ENCODE measurements at regions not wholly inside any gene's neighbourhood (a gene's known extent, or its start where the extent isn't known, plus 50 kb on each side); places are given as distances from the start of the nearest gene placed in this dataset.

DNA sequence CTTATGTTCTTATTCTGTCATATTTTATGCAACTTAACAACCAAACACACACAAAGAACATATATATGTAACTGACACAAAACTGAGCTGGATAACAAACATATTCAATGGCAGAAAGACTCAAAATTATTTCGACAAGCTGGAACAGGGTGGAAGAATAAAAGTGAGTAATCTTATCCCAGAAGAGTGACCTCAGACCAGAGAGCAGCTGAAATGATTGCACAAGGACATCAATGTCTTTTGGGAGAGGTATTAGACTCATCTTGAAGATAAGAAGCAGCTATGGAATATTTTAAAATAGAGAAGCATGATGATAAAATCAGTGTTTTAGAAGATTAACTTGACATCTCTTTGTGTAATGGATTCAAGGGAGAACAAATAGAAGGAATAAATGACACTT lies 191.6 kb upstream of the PRDM1 start:
- Mint-ChIP-seq H3K4me3 (no peak overlapping the region), H3K27ac (no peak overlapping the region), H3K9me3 (peaks cover 1% of the 10 kb centered on the region), H3K36me3 (ENCODE audit: low read depth) (no peaks in the 10 kb centered on the region), H3K27me3 (ENCODE audit: low read depth) (peaks cover 6% of the 10 kb centered on the region), H3K4me1 (ENCODE audit: low read depth) (peaks cover 11% of the 10 kb centered on the region)
- CTCF ChIA-PET = interaction anchor here (0.7 kb wide), 1 partner anchor 77 kb away, joined by 4 read pairs; no protein-coding TSS in a partner anchor
- DNase-seq = no peak
- intact Hi-C loops (cut with micrococcal nuclease) = no loop called here

DNA sequence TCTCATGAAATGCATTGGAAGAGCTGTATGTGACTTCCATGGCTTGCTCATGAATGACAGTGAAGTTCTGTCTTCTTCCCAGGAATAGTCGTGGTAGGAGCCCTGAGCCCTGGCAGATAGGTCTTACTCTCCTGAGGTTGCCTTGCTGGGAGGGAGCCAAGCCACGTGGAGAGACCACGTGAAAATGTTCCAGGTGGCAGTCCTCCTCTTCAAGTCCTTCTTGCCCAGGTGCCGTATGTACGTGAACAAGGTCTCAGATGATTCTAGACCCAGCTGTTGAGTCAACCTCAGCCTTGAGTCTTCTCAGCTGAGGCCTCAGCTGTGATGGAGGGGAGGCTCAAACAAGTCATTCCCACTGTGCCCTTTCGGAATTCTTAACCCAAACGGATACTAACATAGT lies 192.4 kb upstream of the PRDM1 start:
- intact Hi-C loops (cut with micrococcal nuclease) = no loop called here
- Mint-ChIP-seq H3K9me3 (peaks cover 1% of the 10 kb centered on the region), H3K4me3 (no peak overlapping the region), H3K27me3 (ENCODE audit: low read depth) (peaks cover 3% of the 10 kb centered on the region), H3K36me3 (ENCODE audit: low read depth) (no peaks in the 10 kb centered on the region), H3K27ac (no peak overlapping the region), H3K4me1 (ENCODE audit: low read depth) (peaks cover 7% of the 10 kb centered on the region)
- DNase-seq = no peak
- CTCF ChIA-PET = interaction anchor here (0.6 kb wide), 1 partner anchor 277 kb away, joined by 5 read pairs; no protein-coding TSS in a partner anchor

DNA sequence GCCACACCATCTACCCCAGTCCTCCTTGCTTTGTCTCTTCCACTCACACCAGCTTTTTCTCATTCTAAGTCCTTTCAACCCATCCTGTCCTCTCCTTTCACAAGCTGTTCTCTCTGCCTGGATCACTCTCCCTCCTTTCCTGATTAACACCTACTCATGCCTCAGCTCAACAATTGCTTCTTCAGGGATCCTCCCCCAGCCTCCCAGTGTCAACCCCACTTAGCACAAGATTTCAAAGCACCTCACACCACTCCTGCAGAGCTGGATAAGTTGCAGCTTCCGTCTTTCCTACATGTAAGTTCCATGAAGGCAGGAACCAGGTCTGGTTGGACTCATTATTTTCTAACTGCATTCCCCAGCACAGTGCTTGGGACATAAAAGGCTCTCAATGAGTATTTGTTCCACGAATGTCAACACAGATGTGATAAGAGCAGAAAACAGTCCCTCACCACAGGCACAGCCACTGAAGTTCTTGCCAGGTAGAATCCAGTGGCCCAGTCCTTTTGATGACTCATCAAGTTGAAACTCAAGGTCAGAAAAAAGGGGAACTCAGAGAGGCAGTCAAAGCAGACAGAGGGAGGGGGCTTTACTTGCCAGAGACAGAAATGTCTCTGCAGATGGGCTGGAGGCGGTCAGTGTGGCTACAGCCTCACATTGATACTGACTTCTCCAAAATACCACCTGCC lies 193.4 kb upstream of the PRDM1 start:
- Mint-ChIP-seq H3K27me3 (ENCODE audit: low read depth) (peaks cover 2% of the 10 kb centered on the region), H3K4me3 (no peak overlapping the region), H3K9me3 (peaks cover 1% of the 10 kb centered on the region), H3K36me3 (ENCODE audit: low read depth) (no peaks in the 10 kb centered on the region), H3K4me1 (ENCODE audit: low read depth) (peaks cover 6% of the 10 kb centered on the region), H3K27ac (no peak overlapping the region)
- CTCF ChIA-PET = interaction anchor here (0.7 kb wide), 1 partner anchor 73 kb away, joined by 3 read pairs; no protein-coding TSS in a partner anchor
- DNase-seq = peak; percentile 15
- intact Hi-C loops (cut with micrococcal nuclease) = no loop called here

DNA sequence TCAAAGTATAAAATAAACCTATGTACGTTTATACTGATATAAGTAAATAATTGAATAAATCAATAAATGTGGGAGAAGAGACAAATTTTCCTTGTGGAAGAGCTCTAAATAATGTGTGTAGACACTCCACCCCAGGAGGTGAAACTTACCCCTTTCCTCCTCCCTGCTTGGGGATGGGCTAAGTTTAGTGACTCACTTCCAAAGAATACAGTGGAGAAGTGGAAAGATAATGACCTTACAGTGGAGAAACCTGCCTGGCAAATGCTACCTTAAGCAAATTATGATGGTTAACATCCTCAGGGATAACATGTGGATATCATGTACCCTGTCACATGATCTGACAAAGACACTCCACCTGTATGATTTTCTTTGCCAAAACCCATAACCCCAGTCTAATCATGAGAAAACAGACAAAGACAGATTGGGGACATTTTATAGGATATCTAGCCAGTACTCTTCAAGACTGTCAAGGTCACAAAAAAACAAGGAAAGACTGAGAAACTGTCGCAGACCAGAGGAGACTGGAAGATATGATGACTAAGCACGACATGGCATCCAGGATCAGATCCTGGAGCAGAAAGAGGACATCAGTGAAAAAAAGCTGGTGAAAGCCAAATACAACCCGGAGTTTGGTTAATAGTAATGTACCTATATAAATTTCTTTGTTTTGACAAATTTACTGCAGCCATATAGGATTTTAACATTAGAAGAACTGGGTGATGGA lies 195.5 kb upstream of the PRDM1 start:
- H3K27ac Mint-ChIP-seq = no peak overlapping the region
- H3K27me3 Mint-ChIP-seq (ENCODE audit: low read depth) = peaks cover 2% of the 10 kb centered on the region
- no peak overlapping the region for H3K4me3 Mint-ChIP-seq
- peaks cover 1% of the 10 kb centered on the region for H3K9me3 Mint-ChIP-seq
- intact Hi-C loops (cut with micrococcal nuclease) = no loop called here
- no peaks in the 10 kb centered on the region for H3K36me3 Mint-ChIP-seq (ENCODE audit: low read depth)
- DNase-seq = no peak
- H3K4me1 Mint-ChIP-seq (ENCODE audit: low read depth) = peaks cover 6% of the 10 kb centered on the region
- CTCF ChIA-PET = interaction anchor here (0.8 to 1.4 kb wide), 2 partner anchors 23 to 332 kb away, joined by 3 to 4 read pairs; no protein-coding TSS in a partner anchor

DNA sequence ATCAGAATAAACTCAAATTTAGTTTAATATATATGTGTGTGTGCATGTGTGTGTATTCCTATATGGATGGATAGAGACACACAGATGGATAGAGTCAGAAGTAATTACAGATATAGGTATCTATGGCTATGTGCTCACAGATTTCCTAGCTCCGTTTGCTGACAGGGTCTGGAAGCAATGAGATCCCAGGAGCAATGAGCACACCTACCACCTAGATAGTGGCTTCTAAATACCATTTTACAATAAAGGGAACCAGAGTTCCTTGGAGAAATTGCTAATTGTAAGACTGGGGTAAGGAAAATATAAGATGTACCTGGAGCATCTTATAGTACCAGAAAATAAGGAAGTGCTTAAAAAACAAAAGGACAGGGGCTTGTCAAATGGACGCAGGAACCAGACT lies 196.2 kb upstream of the PRDM1 start:
- Mint-ChIP-seq H3K27me3 (ENCODE audit: low read depth) (peaks cover 2% of the 10 kb centered on the region), H3K36me3 (ENCODE audit: low read depth) (no peaks in the 10 kb centered on the region), H3K9me3 (peaks cover 1% of the 10 kb centered on the region), H3K4me1 (ENCODE audit: low read depth) (peaks cover 6% of the 10 kb centered on the region), H3K4me3 (no peak overlapping the region), H3K27ac (no peak overlapping the region)
- intact Hi-C loops (cut with micrococcal nuclease) = no loop called here
- CTCF ChIA-PET = interaction anchor here (1.4 kb wide), 1 partner anchor 333 kb away, joined by 4 read pairs; no protein-coding TSS in a partner anchor
- DNase-seq = no peak

DNA sequence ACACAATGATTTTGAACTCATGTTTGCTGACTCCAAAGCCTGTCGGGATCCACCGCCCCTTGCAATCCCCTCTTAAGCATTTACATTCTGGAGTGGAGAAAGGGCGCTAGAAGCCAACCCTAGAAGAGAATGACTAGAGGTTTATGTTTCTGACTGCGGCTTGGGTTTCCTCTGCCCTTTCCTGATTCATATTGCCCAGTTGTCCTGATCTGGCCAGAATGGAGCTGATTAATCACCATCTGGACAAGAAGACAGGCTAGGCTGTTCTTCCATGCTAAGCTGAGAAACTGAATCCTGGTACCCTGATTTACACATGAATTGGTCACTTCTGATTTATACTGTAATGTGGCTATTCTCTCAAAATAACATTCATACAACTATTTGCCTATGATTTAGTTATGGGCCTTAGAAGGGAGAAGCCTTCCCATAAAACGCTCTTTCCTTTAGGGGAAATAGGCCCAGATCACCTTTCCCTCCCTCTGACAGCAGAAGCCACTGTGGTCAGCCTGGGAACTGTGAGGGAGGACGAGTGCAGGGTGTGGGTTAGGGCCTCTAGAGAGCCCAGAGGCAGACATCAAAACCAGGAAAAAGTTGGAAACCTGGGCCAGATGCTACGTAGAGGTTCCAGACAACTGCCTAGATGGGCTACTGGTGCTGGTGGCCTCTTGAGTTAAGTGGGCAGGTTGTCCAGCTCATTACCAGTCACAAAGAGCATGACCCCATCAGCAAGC lies 199.2 kb upstream of the PRDM1 start:
- CTCF ChIA-PET = no interaction called here
- Mint-ChIP-seq H3K4me3 (no peak overlapping the region), H3K27me3 (ENCODE audit: low read depth) (peaks cover 2% of the 10 kb centered on the region), H3K9me3 (peaks cover 1% of the 10 kb centered on the region), H3K27ac (no peak overlapping the region), H3K36me3 (ENCODE audit: low read depth) (no peaks in the 10 kb centered on the region), H3K4me1 (ENCODE audit: low read depth) (no peaks in the 10 kb centered on the region)
- DNase-seq = no peak
- intact Hi-C loops (cut with micrococcal nuclease) = no loop called here

DNA sequence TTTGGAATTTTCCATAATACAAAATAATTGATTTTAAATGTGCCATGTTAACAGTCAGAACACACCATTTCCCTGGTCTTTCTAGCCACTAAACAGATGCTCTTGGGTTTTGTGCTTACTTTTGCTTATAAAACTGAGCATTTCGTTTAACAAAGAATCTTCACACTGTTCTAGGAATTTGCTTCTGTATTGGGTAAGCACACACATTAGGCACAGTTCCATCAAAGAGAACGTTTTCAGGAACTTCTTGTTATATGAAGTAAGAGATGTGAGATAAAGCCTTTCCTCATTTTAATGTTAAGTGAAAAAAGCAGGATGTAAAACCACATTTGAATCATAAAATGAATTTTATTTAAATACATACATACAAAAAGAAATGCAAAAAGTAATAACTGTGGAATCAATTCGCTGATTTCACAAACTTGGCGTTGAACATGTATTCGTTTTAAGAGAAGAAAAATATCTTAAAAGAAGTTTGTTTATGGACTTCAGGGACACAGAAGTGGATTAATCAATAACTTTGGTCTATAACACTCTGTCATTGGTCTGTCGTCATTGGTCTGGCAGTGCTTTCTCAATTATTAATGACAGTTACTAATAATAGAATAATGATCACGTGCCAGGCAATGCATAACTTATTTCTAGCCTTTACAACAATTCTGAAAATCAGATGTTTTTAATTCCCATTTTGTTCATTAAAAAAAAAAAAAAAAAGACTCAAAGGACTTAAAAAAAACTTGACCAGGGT lies 199.9 kb upstream of the PRDM1 start:
- CTCF ChIA-PET = no interaction called here
- H3K4me3 Mint-ChIP-seq = no peak overlapping the region

DNA sequence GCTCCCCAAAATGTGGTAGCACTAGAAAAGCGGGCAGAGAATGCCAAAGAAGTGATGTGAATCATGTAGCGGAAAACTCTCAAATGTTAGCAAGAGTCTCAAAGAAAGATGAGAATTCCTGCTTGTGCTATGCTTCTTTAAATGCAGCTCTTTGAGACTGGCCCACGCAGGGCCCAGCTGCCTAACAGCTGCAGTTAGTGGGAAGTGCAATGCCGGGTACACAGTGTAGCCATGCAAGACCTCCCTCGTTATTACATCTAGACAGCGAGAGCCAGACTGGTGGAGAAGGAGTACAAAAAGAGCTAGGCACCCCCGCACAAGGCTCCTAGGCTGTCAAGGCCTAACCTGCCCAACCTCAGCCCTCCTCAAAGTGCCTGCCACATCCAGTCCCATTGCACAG lies 201.7 kb upstream of the PRDM1 start:
- Mint-ChIP-seq H3K27ac (no peak overlapping the region), H3K4me1 (ENCODE audit: low read depth) (peaks cover 13% of the 10 kb centered on the region), H3K27me3 (ENCODE audit: low read depth) (peaks cover 11% of the 10 kb centered on the region), H3K4me3 (no peak overlapping the region), H3K9me3 (no peaks in the 10 kb centered on the region), H3K36me3 (ENCODE audit: low read depth) (no peaks in the 10 kb centered on the region)
- DNase-seq = no peak
- intact Hi-C loops (cut with micrococcal nuclease) = no loop called here
- CTCF ChIA-PET = no interaction called here

More for the DNA sequence above, 199.9 kb upstream of the PRDM1 start:
- no peaks in the 10 kb centered on the region for H3K36me3 Mint-ChIP-seq (ENCODE audit: low read depth)
- DNase-seq = no peak
- no peak overlapping the region for H3K27ac Mint-ChIP-seq
- no peaks in the 10 kb centered on the region for H3K4me1 Mint-ChIP-seq (ENCODE audit: low read depth)
- intact Hi-C loops (cut with micrococcal nuclease) = no loop called here
- peaks cover 1% of the 10 kb centered on the region for H3K9me3 Mint-ChIP-seq
- peaks cover 6% of the 10 kb centered on the region for H3K27me3 Mint-ChIP-seq (ENCODE audit: low read depth)

DNA sequence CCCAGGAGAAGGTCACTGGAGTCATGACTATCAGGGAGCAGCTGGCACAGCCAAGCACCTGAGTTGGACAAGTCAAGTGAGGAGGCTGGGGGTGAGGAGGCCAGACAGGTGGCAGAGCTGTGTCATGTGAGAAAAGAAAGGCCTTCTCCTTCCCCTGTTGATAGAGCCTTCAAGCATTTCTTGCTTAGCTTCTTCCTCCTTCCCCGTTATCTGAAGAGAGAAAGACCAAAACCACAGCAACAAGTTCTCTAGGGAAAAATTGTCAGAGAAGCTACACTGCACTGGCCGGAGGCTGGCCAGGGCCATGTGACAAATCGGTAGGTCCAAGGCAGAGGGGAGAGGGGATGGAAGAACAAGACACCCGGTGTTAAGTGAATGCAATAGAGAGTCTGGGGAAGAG lies 202.1 kb upstream of the PRDM1 start:
- intact Hi-C loops (cut with micrococcal nuclease) = no loop called here
- Mint-ChIP-seq H3K4me1 (ENCODE audit: low read depth) (peaks cover 16% of the 10 kb centered on the region), H3K27me3 (ENCODE audit: low read depth) (peaks cover 13% of the 10 kb centered on the region), H3K27ac (no peak overlapping the region), H3K9me3 (no peaks in the 10 kb centered on the region), H3K4me3 (no peak overlapping the region), H3K36me3 (ENCODE audit: low read depth) (no peaks in the 10 kb centered on the region)
- CTCF ChIA-PET = no interaction called here
- no peak for DNase-seq

DNA sequence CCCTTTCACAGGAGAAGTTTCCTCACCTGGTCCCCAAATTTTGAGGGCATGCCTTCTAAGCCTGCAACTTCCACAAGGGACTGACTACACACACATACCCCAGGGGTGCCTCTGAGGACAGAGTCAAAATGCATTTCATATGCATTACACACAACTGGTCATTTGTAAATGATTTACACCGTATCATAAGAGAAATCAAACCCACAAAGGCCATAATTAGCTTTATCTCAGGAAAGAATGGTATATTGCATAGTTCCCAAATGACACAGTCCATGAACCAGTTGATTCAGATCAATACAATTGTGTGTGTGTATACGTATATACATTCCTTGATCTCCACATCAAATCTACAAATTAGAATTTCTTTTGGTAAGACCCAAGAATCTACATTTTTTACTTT lies 203.3 kb upstream of the PRDM1 start:
- H3K27ac Mint-ChIP-seq = no peak overlapping the region
- DNase-seq = no peak
- H3K9me3 Mint-ChIP-seq = no peaks in the 10 kb centered on the region
- no peak overlapping the region for H3K4me3 Mint-ChIP-seq
- H3K27me3 Mint-ChIP-seq (ENCODE audit: low read depth) = peaks cover 21% of the 10 kb centered on the region
- intact Hi-C loops (cut with micrococcal nuclease) = no loop called here
- CTCF ChIA-PET = interaction anchor here (0.6 kb wide), 1 partner anchor 211 kb away, joined by 3 read pairs; no protein-coding TSS in a partner anchor
- peaks cover 20% of the 10 kb centered on the region for H3K4me1 Mint-ChIP-seq (ENCODE audit: low read depth)
- H3K36me3 Mint-ChIP-seq (ENCODE audit: low read depth) = no peaks in the 10 kb centered on the region

DNA sequence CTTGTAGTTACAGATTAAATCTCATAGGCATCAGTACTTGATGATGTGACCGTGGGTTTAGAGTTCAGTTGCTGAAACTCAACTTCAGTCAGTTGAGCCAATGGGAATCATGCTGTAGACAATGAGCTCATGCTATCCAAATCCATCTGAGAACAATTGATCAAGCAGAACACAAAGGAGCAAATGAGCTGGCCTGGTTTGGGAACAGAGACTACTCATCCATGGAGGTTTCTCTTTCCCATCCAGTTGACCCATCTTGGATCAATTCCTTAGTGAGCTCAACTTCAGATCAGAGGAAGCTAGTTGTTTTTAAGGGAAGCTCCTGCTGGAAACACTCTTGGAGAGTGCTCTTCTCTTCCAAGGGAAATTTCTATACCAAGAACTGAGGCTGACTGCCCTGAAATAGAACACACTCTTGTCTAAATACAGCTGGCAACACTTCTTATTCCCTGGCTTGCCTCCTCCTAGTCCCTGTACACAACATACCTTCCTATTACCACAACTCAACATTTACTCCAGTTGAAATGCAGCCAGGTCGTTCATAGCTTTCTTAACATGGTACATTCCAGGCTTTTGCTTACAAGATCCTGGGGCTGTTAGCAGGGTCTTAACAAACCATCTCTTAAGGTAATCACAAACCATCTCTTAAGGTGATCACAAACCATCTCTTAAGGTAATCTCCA lies 203.9 kb upstream of the PRDM1 start:
- Mint-ChIP-seq H3K27ac (no peak overlapping the region), H3K36me3 (ENCODE audit: low read depth) (no peaks in the 10 kb centered on the region), H3K27me3 (ENCODE audit: low read depth) (peaks cover 24% of the 10 kb centered on the region), H3K4me3 (no peak overlapping the region), H3K9me3 (no peaks in the 10 kb centered on the region), H3K4me1 (ENCODE audit: low read depth) (peaks cover 20% of the 10 kb centered on the region)
- intact Hi-C loops (cut with micrococcal nuclease) = no loop called here
- CTCF ChIA-PET = interaction anchor here (0.6 kb wide), 1 partner anchor 211 kb away, joined by 3 read pairs; no protein-coding TSS in a partner anchor
- no peak for DNase-seq

Data from activated naive CD4-positive, alpha-beta T cell treated with anti-CD3 and anti-CD28 coated beads for 36 hours (primary cell).